Hematopoietic multipotent progenitor cell (in vitro differentiated cells): ENCODE measurements at regions not wholly inside any gene's neighbourhood (a gene's known extent, or its start where the extent isn't known, plus 50 kb on each side); places are given as distances from the start of the nearest gene placed in this dataset.
"Not testable (repeated sequence)": the region's sequence is repeated elsewhere in the genome, so short reads cannot be mapped to it uniquely, and the experiment has no call there.

Experiments
- DNase-seq, 3 donors: peaks; one replicate each; pipeline ENCODE4 v3.0.0-alpha.2; 2011 to 2015; ENCODE audit warnings: low read depth in 2 of 3, low spot score in 2 of 3

- DNase-seq: not testable (repeated sequence)
Measured at GRCh38 chr15:101876031-101876430, 64.0 kb downstream of the OR4F15 start.

- DNase-seq: not testable (repeated sequence)
Measured at GRCh38 chr15:101877649-101878048, 65.6 kb downstream of the OR4F15 start.

GRCh38 chr15:101912349-101913287, 100.6 kb downstream of the OR4F15 start:
- not testable (repeated sequence) for DNase-seq

- DNase-seq: not testable (repeated sequence)
Measured at GRCh38 chr15:101924554-101924953, 112.6 kb downstream of the OR4F15 start.

- DNase-seq: not testable (repeated sequence)
Measured at GRCh38 chr15:101934506-101934905, 122.5 kb downstream of the OR4F15 start.

- not testable (repeated sequence) for DNase-seq
Measured at GRCh38 chr15:101937362-101937761, 125.4 kb downstream of the OR4F15 start.

- DNase-seq: not testable (repeated sequence)
Measured at GRCh38 chr15:101938555-101938954, 126.6 kb downstream of the OR4F15 start.

GRCh38 chr15:101945896-101946295, 133.9 kb downstream of the OR4F15 start:
- not testable (repeated sequence) for DNase-seq

- DNase-seq: not testable (repeated sequence)
Measured at GRCh38 chr15:101948491-101949010, 136.5 kb downstream of the OR4F15 start.

GRCh38 chr15:101949380-101950065, 137.5 kb downstream of the OR4F15 start:
- DNase-seq: not testable (repeated sequence)

- DNase-seq: not testable (repeated sequence)
Measured at GRCh38 chr15:101953993-101954392, 142.0 kb downstream of the OR4F15 start.

GRCh38 chr15:101955840-101956239, 143.8 kb downstream of the OR4F15 start:
- not testable (repeated sequence) for DNase-seq

- DNase-seq: not testable (repeated sequence)
Measured at GRCh38 chr15:101958656-101959055, 146.7 kb downstream of the OR4F15 start.

- not testable (repeated sequence) for DNase-seq
Measured at GRCh38 chr15:101961263-101961662, 149.3 kb downstream of the OR4F15 start.

GRCh38 chr15:101961765-101962164, 149.8 kb downstream of the OR4F15 start:
- DNase-seq: not testable (repeated sequence)

GRCh38 chr15:101963687-101964086, 151.7 kb downstream of the OR4F15 start:
- DNase-seq: not testable (repeated sequence)

GRCh38 chr15:101965353-101965752, 153.4 kb downstream of the OR4F15 start:
- not testable (repeated sequence) for DNase-seq

- DNase-seq: peak in 1 of 3 donors; percentile 0
Measured at GRCh38 chr15:101965860-101966259, 153.9 kb downstream of the OR4F15 start.

GRCh38 chr15:101967364-101967763, 155.4 kb downstream of the OR4F15 start:
- not testable (repeated sequence) for DNase-seq

- not testable (repeated sequence) for DNase-seq
Measured at GRCh38 chr15:101970605-101971004, 158.6 kb downstream of the OR4F15 start.

- DNase-seq: not testable (repeated sequence)
Measured at GRCh38 chr15:101977281-101977680, 165.3 kb downstream of the OR4F15 start.
